Gastroesophageal sphincter (tissue), 3 donors: ENCODE measurements at regions not wholly inside any gene's neighbourhood (a gene's known extent, or its start where the extent isn't known, plus 50 kb on each side); places are given as distances from the start of the nearest gene placed in this dataset.

Experiments
- EP300 ChIP-seq: sonication (generic); formaldehyde crosslinking; IDR thresholded peaks from one replicate; pipeline ENCODE4 v1.6.1; 2017; ENCODE audit warnings: antibody characterized with exemption, mild to moderate bottlenecking
- POLR2A ChIP-seq, 2 donors: fragments of 450-650 bp; IDR thresholded peaks; one replicate each; pipeline ENCODE4 v1.6.1; 2017; ENCODE audit warnings: antibody characterized with exemption in 2 of 2, mild to moderate bottlenecking in 2 of 2, moderate library complexity in 1 of 2
- POLR2AphosphoS5 ChIP-seq: sonication (generic); formaldehyde crosslinking; IDR thresholded peaks from one replicate; pipeline ENCODE4 v1.6.1; 2017; ENCODE audit warnings: antibody characterized with exemption
- TF ChIP-seq, protein P1 (sequence below), 4 experiments: fragments of 200-600 bp in 2 of 4; fragments of 450-650 bp in 2 of 4; sonication (generic) in 1 of 4; IDR thresholded peaks; one replicate each; pipeline ENCODE4 v1.5.1; 2017 to 2019; ENCODE audit warnings: antibody characterized with exemption in 4 of 4, mild to moderate bottlenecking in 2 of 4, moderate library complexity in 2 of 4

- TF ChIP-seq, protein P1, sequence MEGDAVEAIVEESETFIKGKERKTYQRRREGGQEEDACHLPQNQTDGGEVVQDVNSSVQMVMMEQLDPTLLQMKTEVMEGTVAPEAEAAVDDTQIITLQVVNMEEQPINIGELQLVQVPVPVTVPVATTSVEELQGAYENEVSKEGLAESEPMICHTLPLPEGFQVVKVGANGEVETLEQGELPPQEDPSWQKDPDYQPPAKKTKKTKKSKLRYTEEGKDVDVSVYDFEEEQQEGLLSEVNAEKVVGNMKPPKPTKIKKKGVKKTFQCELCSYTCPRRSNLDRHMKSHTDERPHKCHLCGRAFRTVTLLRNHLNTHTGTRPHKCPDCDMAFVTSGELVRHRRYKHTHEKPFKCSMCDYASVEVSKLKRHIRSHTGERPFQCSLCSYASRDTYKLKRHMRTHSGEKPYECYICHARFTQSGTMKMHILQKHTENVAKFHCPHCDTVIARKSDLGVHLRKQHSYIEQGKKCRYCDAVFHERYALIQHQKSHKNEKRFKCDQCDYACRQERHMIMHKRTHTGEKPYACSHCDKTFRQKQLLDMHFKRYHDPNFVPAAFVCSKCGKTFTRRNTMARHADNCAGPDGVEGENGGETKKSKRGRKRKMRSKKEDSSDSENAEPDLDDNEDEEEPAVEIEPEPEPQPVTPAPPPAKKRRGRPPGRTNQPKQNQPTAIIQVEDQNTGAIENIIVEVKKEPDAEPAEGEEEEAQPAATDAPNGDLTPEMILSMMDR (IDR thresholded peaks at IDR 0.05): no peak
- no peak for TF ChIP-seq POLR2A (IDR thresholded peaks at IDR 0.05)
- no peak for TF ChIP-seq POLR2AphosphoS5
- TF ChIP-seq EP300: no peak
These were observed 304.8 kb upstream of the SOX11 start for GRCh38 chr2:5387406-5387805.
